H9 (cell line): ENCODE measurements at regions not wholly inside any gene's neighbourhood (a gene's known extent, or its start where the extent isn't known, plus 50 kb on each side); places are given as distances from the start of the nearest gene placed in this dataset.

Experiments
- DNase-seq: peaks from one replicate; pipeline ENCODE4 v3.0.0-alpha.2; 2017
- H2AFZ ChIP-seq: one replicate; pipeline ENCODE4 v1.6.1; 2013; ENCODE audit warnings: mild to moderate bottlenecking, low read length, control low read depth, moderate library complexity
- H2AK5ac ChIP-seq: 2 replicates; pipeline ENCODE4 v1.6.1; 2013; ENCODE audit warnings: low read length, control low read depth, mixed read lengths; ENCODE audit not compliant: insufficient read length
- H2BK120ac ChIP-seq: one replicate; pipeline ENCODE4 v1.6.1; 2013; ENCODE audit warnings: low read depth, mild to moderate bottlenecking, low read length, control low read depth, inconsistent platforms; ENCODE audit not compliant: poor library complexity, severe bottlenecking
- H2BK12ac ChIP-seq: 2 replicates; pipeline ENCODE4 v1.6.1; 2013; ENCODE audit warnings: low read length, control low read depth, mixed read lengths, low read depth; ENCODE audit not compliant: insufficient read length
- H2BK15ac ChIP-seq: 2 replicates; pipeline ENCODE4 v1.6.1; 2013; ENCODE audit warnings: low read depth, low read length, control low read depth
- H2BK20ac ChIP-seq: one replicate; pipeline ENCODE4 v1.6.1; 2013; ENCODE audit warnings: low read depth, mild to moderate bottlenecking, low read length, control low read depth, inconsistent platforms; ENCODE audit not compliant: poor library complexity, severe bottlenecking
- H2BK5ac ChIP-seq: 2 replicates; pipeline ENCODE4 v1.6.1; 2013; ENCODE audit warnings: low read length, control low read depth, mixed read lengths; ENCODE audit not compliant: insufficient read length
- H3K14ac ChIP-seq: 2 replicates; pipeline ENCODE4 v1.6.1; 2013; ENCODE audit warnings: low read length, control low read depth; ENCODE audit not compliant: insufficient read depth
- H3K18ac ChIP-seq: 2 replicates; pipeline ENCODE4 v1.6.1; 2013; ENCODE audit warnings: low read depth, mild to moderate bottlenecking, mixed read lengths, low read length, control low read depth; ENCODE audit not compliant: insufficient read length
- H3K23ac ChIP-seq: 2 replicates; pipeline ENCODE4 v1.6.1; 2013; ENCODE audit warnings: low read length, control low read depth, mixed read lengths, low read depth; ENCODE audit not compliant: insufficient read length
- H3K23me2 ChIP-seq: 2 replicates; pipeline ENCODE4 v1.6.1; 2013; ENCODE audit warnings: low read depth, mild to moderate bottlenecking, mixed read lengths, low read length, control low read depth; ENCODE audit not compliant: insufficient read length, poor library complexity, severe bottlenecking
- H3K27ac ChIP-seq: 2 replicates; pipeline ENCODE4 v1.5.1; 2013; ENCODE audit warnings: low read length, control low read depth, mixed read lengths, low read depth; ENCODE audit not compliant: insufficient read length
- H3K27me3 ChIP-seq: 2 replicates; pipeline ENCODE4 v1.6.1; 2013; ENCODE audit warnings: low read length, control low read depth, inconsistent platforms; ENCODE audit not compliant: insufficient read depth
- H3K4ac ChIP-seq: 2 replicates; pipeline ENCODE4 v1.6.1; 2013; ENCODE audit warnings: low read depth, mild to moderate bottlenecking, control low read depth, inconsistent platforms, low read length, moderate library complexity
- H3K4me1 ChIP-seq: 2 replicates; pipeline ENCODE4 v1.6.1; 2013; ENCODE audit warnings: low read length, control low read depth, inconsistent platforms; ENCODE audit not compliant: insufficient read depth
- H3K4me2 ChIP-seq: 2 replicates; pipeline ENCODE4 v1.6.1; 2013; ENCODE audit warnings: low read length, control low read depth, mixed read lengths; ENCODE audit not compliant: insufficient read length, insufficient read depth
- H3K56ac ChIP-seq: 2 replicates; pipeline ENCODE4 v1.6.1; 2013; ENCODE audit warnings: low read depth, mild to moderate bottlenecking, mixed read lengths, low read length, control low read depth; ENCODE audit not compliant: insufficient read length
- H3K79me1 ChIP-seq: 2 replicates; pipeline ENCODE4 v1.6.1; 2013; ENCODE audit warnings: low read depth, mild to moderate bottlenecking, moderate library complexity, low read length, control low read depth, inconsistent platforms; ENCODE audit not compliant: insufficient read depth, poor library complexity, severe bottlenecking
- H3K79me2 ChIP-seq: 2 replicates; pipeline ENCODE4 v1.6.1; 2013; ENCODE audit warnings: low read length, control low read depth, inconsistent platforms; ENCODE audit not compliant: insufficient read depth
- H3K9ac ChIP-seq: 2 replicates; pipeline ENCODE4 v1.6.1; 2013; ENCODE audit warnings: low read length, control low read depth, mixed read lengths; ENCODE audit not compliant: insufficient read length; ENCODE audit errors: extremely low read depth
- H3K9me3 ChIP-seq: one replicate; pipeline ENCODE4 v1.6.1; 2013; ENCODE audit warnings: low read depth, low read length, inconsistent platforms; ENCODE audit not compliant: control insufficient read depth
- H3T11ph ChIP-seq: one replicate; pipeline ENCODE4 v1.6.1; 2013; ENCODE audit warnings: mild to moderate bottlenecking, low read length, control low read depth, inconsistent platforms
- H4K20me1 ChIP-seq: one replicate; pipeline ENCODE4 v1.6.1; 2013; ENCODE audit not compliant: control insufficient read depth, insufficient read length, insufficient read depth
- H4K5ac ChIP-seq: 2 replicates; pipeline ENCODE4 v1.6.1; 2013; ENCODE audit warnings: low read depth, mild to moderate bottlenecking, mixed read lengths, low read length, control low read depth; ENCODE audit not compliant: insufficient read length
- H4K8ac ChIP-seq: replicated peaks from 2 replicates; pipeline ENCODE4 v1.6.1; 2013; ENCODE audit warnings: low read length, control low read depth, mixed read lengths, low read depth; ENCODE audit not compliant: insufficient read length
- H4K91ac ChIP-seq: 2 replicates; pipeline ENCODE4 v1.6.1; 2013; ENCODE audit warnings: low read depth, mild to moderate bottlenecking, moderate library complexity, mixed read lengths, low read length, control low read depth; ENCODE audit not compliant: insufficient read length
- H3K27ac Mint-ChIP-seq, 3 experiments: 2 replicates in 2 of 3; 3 replicates in 1 of 3; pipeline ENCODE4 v1.8.0; 2020 to 2021; ENCODE audit warnings: mixed read lengths in 3 of 3, mild to moderate bottlenecking in 1 of 3, moderate library complexity in 1 of 3
- H3K27me3 Mint-ChIP-seq: 2 replicates; pipeline ENCODE4 v1.8.0; 2021; ENCODE audit warnings: low read depth, mild to moderate bottlenecking, moderate library complexity, mixed read lengths
- H3K36me3 Mint-ChIP-seq, 3 experiments: 2 replicates in 2 of 3; 3 replicates in 1 of 3; pipeline ENCODE4 v1.8.0; 2020 to 2021; ENCODE audit warnings: low read depth in 3 of 3, mixed read lengths in 3 of 3; ENCODE audit not compliant: insufficient read depth in 1 of 3
- H3K4me1 Mint-ChIP-seq, 2 experiments: 2 replicates each; pipeline ENCODE4 v1.8.0; 2020; ENCODE audit warnings: mixed read lengths in 2 of 2
- H3K4me3 Mint-ChIP-seq, 2 experiments: 2 replicates in 1 of 2; 3 replicates in 1 of 2; pipeline ENCODE4 v1.8.0; 2020 to 2021; ENCODE audit warnings: mild to moderate bottlenecking in 2 of 2, mixed read lengths in 2 of 2, moderate library complexity in 1 of 2
- H3K9me3 Mint-ChIP-seq, 2 experiments: 2 replicates in 1 of 2; 3 replicates in 1 of 2; pipeline ENCODE4 v1.8.0; 2020; ENCODE audit warnings: mild to moderate bottlenecking in 2 of 2, mixed read lengths in 2 of 2, moderate library complexity in 1 of 2
- WGBS: extraction: QIAGEN DNeasy Blood & Tissue Kit; methylation state at CpG from one replicate; pipeline ENCODE4 v1.1.7; 2013; ENCODE audit warnings: missing lambda C conversion rate, low lambda C conversion rate, mixed read lengths; ENCODE audit not compliant: insufficient read length; ENCODE audit errors: extremely low coverage; 5-methylcytosine and 5-hydroxymethylcytosine counted together
- TF ChIP-seq, protein P1 (sequence below): fragments of 200-600 bp; sonication (generic); conservative IDR thresholded peaks from 3 replicates; pipeline ENCODE4 v1.8.0; 2021; ENCODE audit warnings: antibody characterized with exemption, mild to moderate bottlenecking

DNA sequence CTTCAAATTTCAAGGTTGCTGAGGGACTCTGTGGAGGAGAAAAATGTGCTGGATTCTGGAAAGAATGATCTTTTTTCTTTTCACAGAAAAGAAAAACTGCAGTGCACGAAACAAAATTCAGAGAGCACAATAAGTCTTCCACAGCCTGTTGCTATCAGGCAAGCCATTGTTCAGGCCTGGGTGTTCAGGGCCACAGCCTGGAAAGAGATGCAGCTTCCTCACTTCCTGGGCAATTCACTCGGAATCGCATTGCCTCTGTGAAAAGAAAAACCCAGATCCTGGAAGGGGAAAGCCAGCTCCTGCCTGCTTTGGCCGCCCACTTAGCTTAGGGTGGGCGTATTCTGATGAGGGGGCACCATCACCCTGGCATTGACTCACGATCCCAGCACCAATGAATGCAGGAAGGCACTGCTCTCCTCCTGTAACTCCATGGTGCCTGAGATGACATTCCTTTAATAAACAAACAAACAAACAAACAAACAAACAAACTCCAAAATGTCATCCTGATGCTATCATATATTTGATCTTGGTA lies 863.9 kb downstream of the BCL11B start:
- Histone ChIP-seq H3K4me1 (no peaks in the 10 kb centered on the region), H3K23ac (no peak overlapping the region), H2AFZ (no peak overlapping the region), H3K18ac (no peak overlapping the region), H3K4me2 (no peak overlapping the region), H2AK5ac (no peak overlapping the region), H3K23me2 (no peaks in the 10 kb centered on the region), H3K27me3 (no peaks in the 10 kb centered on the region), H2BK20ac (no peak overlapping the region), H3K9me3 (no peaks in the 10 kb centered on the region), H4K5ac (no peak overlapping the region), H3K79me2 (no peaks in the 10 kb centered on the region), H4K91ac (no peak overlapping the region), H2BK5ac (no peak overlapping the region), H2BK120ac (no peak overlapping the region), H4K8ac (no peak overlapping the region), H3T11ph (no peak overlapping the region), H3K9ac (no peak overlapping the region), H3K14ac (no peak overlapping the region), H3K4ac (no peak overlapping the region), H3K27ac (no peak overlapping the region), H2BK15ac (no peak overlapping the region), H2BK12ac (no peak overlapping the region), H4K20me1 (no peaks in the 10 kb centered on the region), H3K56ac (no peak overlapping the region), H3K79me1 (no peaks in the 10 kb centered on the region)
- no peak for DNase-seq
- Mint-ChIP-seq H3K27me3 (peaks cover 2% of the 10 kb centered on the region; the same call in 1 of the 2 replicates), H3K4me3 (no peak overlapping the region), H3K4me1 (peaks cover 0 to 3% of the 10 kb centered on the region in 2 experiments; a peak in 2 of 4 replicates), H3K9me3 (no peaks in the 10 kb centered on the region), H3K36me3 (no peaks in the 10 kb centered on the region), H3K27ac (no peak overlapping the region)
- no CpG with 5 or more reads among the region's 6 CpGs for WGBS
- TF ChIP-seq, protein P1, sequence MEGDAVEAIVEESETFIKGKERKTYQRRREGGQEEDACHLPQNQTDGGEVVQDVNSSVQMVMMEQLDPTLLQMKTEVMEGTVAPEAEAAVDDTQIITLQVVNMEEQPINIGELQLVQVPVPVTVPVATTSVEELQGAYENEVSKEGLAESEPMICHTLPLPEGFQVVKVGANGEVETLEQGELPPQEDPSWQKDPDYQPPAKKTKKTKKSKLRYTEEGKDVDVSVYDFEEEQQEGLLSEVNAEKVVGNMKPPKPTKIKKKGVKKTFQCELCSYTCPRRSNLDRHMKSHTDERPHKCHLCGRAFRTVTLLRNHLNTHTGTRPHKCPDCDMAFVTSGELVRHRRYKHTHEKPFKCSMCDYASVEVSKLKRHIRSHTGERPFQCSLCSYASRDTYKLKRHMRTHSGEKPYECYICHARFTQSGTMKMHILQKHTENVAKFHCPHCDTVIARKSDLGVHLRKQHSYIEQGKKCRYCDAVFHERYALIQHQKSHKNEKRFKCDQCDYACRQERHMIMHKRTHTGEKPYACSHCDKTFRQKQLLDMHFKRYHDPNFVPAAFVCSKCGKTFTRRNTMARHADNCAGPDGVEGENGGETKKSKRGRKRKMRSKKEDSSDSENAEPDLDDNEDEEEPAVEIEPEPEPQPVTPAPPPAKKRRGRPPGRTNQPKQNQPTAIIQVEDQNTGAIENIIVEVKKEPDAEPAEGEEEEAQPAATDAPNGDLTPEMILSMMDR, result no peak
